Loucy (cell line): ENCODE measurements at regions not wholly inside any gene's neighbourhood (a gene's known extent, or its start where the extent isn't known, plus 50 kb on each side); places are given as distances from the start of the nearest gene placed in this dataset.

Experiments
- CTCF ChIP-seq: fragments of 200-600 bp; sonication (generic); conservative IDR thresholded peaks from 2 replicates; pipeline ENCODE4 v1.5.1; 2014; ENCODE audit warnings: mild to moderate bottlenecking, antibody characterized with exemption, low read length
- EZH2phosphoT487 ChIP-seq: fragments of 200-600 bp; IDR thresholded peaks from 2 replicates; pipeline ENCODE4 v1.6.1; 2018; ENCODE audit warnings: antibody characterized with exemption, mild to moderate bottlenecking, moderate library complexity, borderline replicate concordance

- TF ChIP-seq CTCF (no peak), EZH2phosphoT487 (no peak)
Observed at GRCh38 chr4:181465826-181466225, 777.4 kb upstream of the TENM3 start.
